T-helper 1 cell treated with Interleukin-12 subunit alpha and Interleukin-12 subunit beta and Interleukin-4 antibody, amounts not matched to agents 30 μg/mL and 1 μg/mL, for 36 hours (primary cell): ENCODE measurements at regions not wholly inside any gene's neighbourhood (a gene's known extent, or its start where the extent isn't known, plus 50 kb on each side); places are given as distances from the start of the nearest gene placed in this dataset.

Source experiments
- H3K27ac Mint-ChIP-seq: one replicate; pipeline ENCODE4 v1.8.0; 2021; ENCODE audit warnings: mild to moderate bottlenecking, mixed read lengths
- H3K27me3 Mint-ChIP-seq: one replicate; pipeline ENCODE4 v1.8.0; 2021; ENCODE audit warnings: low read depth, mixed read lengths
- H3K36me3 Mint-ChIP-seq: one replicate; pipeline ENCODE4 v1.8.0; 2021; ENCODE audit warnings: low read depth, mixed read lengths
- H3K4me1 Mint-ChIP-seq: one replicate; pipeline ENCODE4 v1.8.0; 2021; ENCODE audit warnings: low read depth, mixed read lengths
- H3K4me3 Mint-ChIP-seq: one replicate; pipeline ENCODE4 v1.8.0; 2021; ENCODE audit warnings: mild to moderate bottlenecking, moderate library complexity, mixed read lengths
- H3K9me3 Mint-ChIP-seq: one replicate; pipeline ENCODE4 v1.8.0; 2021; ENCODE audit warnings: mixed read lengths

DNA sequence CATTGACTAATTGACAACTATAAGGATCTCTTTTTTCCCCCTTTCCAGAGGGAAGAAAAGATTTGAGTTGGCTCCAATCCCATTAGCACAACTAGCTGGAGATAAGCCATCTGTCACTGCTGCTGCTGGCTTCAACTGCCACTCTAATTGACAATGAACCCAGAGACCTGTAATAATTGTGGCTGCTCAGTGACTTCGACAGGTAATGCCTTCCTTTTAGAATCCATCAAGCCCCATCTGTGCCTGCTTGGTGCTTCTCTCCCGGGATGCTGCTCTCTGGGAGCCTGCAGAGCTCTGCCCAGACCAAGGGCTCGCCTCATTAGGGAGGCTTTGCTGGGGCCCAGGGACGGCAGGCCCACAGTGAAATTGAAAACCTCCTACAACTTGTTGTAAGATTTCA, 376.7 kb upstream of the SOX11 start:
- H3K36me3 Mint-ChIP-seq, result no peaks in the 10 kb centered on the region
- H3K27me3 Mint-ChIP-seq, result no peaks in the 10 kb centered on the region
- H3K4me3 Mint-ChIP-seq, result no peak overlapping the region
- no peaks in the 10 kb centered on the region for H3K4me1 Mint-ChIP-seq
- no peak overlapping the region for H3K27ac Mint-ChIP-seq
- H3K9me3 Mint-ChIP-seq, result peaks cover 5% of the 10 kb centered on the region

DNA sequence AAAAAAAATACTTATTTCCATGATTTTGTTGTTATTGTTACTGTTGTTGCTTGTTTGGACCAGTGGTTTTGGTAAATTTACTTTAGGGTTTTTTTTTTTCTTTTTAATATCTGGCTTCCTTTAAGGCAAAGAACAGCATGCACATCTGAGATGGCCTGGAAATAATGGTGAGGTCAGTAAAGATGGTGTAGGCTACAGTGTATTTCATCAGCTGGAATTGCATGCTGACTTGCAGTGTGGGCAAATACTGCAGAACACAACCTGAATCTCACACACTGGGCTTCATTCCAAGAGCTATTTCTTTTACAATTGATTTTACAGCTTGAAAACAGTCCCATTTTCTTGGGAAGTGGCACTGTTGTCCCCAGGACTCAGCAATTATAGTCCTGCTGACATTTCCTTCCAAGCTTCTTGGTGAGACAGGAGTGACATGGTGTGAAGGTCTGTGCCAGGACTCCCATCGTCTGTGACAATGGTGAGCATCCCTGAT, 376.1 kb upstream of the SOX11 start:
- H3K27ac Mint-ChIP-seq, result no peak overlapping the region
- no peak overlapping the region for H3K4me3 Mint-ChIP-seq
- no peaks in the 10 kb centered on the region for H3K27me3 Mint-ChIP-seq
- peaks cover 4% of the 10 kb centered on the region for H3K9me3 Mint-ChIP-seq
- H3K36me3 Mint-ChIP-seq, result no peaks in the 10 kb centered on the region
- no peaks in the 10 kb centered on the region for H3K4me1 Mint-ChIP-seq

DNA sequence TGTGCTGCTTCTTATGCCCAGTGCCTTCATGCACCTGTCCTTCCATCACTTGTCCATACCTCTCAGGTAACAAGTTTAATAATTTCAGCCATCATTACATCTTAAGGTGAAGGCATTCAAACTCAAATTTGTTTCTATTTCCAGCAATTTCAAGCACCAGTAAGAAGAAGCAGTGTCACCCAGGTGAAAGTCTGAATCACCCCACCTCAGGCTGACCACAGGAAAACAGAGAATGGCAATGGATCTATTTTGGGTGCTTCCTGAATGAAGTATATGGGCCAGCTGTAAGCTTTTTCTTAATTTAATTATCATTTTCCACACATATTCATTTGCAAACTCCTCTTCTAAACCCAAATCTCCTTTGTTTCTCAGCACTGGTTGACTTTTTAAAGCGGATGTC, 372.7 kb upstream of the SOX11 start:
- H3K4me1 Mint-ChIP-seq, result no peaks in the 10 kb centered on the region
- H3K36me3 Mint-ChIP-seq, result no peaks in the 10 kb centered on the region
- H3K9me3 Mint-ChIP-seq, result peaks cover 5% of the 10 kb centered on the region
- no peaks in the 10 kb centered on the region for H3K27me3 Mint-ChIP-seq
- H3K27ac Mint-ChIP-seq, result no peak overlapping the region
- no peak overlapping the region for H3K4me3 Mint-ChIP-seq

DNA sequence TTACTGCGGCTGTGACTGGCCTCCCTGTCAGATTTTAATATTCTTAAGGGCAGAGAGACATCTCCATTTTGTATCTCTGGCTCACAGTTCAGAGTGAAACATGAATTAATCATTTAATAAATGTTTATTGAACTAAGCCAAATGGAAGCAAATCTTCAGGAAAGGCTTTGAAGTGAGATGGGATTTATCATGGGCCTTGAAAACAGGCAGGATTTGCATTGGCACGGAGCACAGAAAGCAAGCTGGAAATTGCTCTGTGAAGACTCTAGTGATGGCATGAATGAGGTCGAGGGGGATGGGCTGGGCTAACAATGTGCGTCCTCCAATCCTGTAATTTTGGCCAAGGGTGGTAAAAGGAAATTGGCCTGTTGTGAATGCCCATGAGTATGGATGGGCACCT, 369.8 kb upstream of the SOX11 start:
- Mint-ChIP-seq H3K4me1 (no peaks in the 10 kb centered on the region), H3K9me3 (peaks cover 5% of the 10 kb centered on the region), H3K36me3 (no peaks in the 10 kb centered on the region), H3K4me3 (no peak overlapping the region), H3K27me3 (no peaks in the 10 kb centered on the region), H3K27ac (no peak overlapping the region)

GRCh38 chr2:5325523-5325922, 366.7 kb upstream of the SOX11 start:
- Mint-ChIP-seq H3K4me3 (no peak overlapping the region), H3K9me3 (peaks cover 5% of the 10 kb centered on the region), H3K27ac (no peak overlapping the region), H3K36me3 (no peaks in the 10 kb centered on the region), H3K27me3 (no peaks in the 10 kb centered on the region), H3K4me1 (no peaks in the 10 kb centered on the region)

DNA sequence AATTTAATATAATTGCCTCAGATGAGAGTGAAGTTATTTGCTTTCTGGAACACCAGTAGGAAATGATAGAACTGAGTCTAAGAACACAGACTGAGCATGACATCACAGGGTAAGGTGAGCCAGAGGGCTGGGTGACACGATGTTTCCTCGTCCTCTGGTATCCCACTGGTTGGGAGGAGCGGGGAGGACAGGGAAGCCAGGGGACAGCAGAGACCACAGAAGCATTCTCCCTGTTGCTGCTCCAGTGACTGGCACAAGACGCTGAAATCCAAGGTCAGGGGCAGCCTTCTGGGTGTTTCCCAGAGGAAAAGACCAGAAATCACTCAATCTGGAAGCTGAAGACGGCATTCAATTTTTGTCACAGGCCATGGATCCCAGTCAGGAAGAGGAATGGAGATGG, 363.4 kb upstream of the SOX11 start:
- no peaks in the 10 kb centered on the region for H3K36me3 Mint-ChIP-seq
- no peaks in the 10 kb centered on the region for H3K27me3 Mint-ChIP-seq

DNA sequence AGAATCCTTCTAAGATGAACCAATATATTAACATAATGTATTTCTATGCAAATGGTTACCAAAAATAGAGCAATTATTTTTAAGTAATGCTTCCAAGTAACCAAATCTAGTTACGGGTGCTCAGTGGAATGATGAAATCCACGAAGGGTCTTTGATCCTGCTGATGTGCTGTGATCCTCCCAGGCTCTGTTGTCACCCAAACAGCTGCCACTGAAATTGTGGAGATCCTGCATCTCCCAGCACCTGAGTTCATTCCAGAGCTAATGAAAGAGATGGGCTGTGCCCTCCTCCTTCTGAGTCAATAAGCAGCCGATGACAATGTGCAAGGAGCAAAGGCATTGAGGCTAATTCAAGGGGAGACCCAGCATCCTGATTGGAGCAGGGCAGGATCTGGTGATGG, 362.4 kb upstream of the SOX11 start:
- Mint-ChIP-seq H3K4me3 (no peak overlapping the region), H3K4me1 (no peaks in the 10 kb centered on the region), H3K36me3 (no peaks in the 10 kb centered on the region), H3K27ac (no peak overlapping the region), H3K9me3 (no peaks in the 10 kb centered on the region), H3K27me3 (no peaks in the 10 kb centered on the region)

More for the DNA sequence above, 363.4 kb upstream of the SOX11 start:
- H3K4me1 Mint-ChIP-seq, result no peaks in the 10 kb centered on the region
- H3K9me3 Mint-ChIP-seq, result peaks cover 5% of the 10 kb centered on the region
- H3K27ac Mint-ChIP-seq, result no peak overlapping the region
- H3K4me3 Mint-ChIP-seq, result no peak overlapping the region

DNA sequence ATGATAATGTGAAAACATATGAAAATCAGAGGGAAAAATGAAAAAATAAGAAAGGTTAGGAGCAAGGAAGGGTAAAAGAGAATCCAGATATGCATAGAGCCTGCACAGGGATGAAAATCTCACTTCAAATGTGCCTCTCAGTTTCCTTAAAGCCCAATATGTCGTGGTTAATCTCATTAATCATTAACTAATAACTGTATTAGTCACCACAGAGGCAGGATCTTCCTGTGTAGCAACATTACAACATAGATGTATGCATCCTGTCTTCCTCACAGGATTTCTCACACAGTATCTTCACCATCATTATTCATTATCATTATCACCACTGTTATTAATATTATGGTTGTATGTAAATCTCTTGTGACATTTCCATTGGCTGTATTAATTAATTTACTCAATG, 361.2 kb upstream of the SOX11 start:
- Mint-ChIP-seq H3K9me3 (no peaks in the 10 kb centered on the region), H3K4me3 (no peak overlapping the region), H3K4me1 (no peaks in the 10 kb centered on the region), H3K36me3 (no peaks in the 10 kb centered on the region), H3K27ac (no peak overlapping the region), H3K27me3 (no peaks in the 10 kb centered on the region)

GRCh38 chr2:5332925-5333324, 359.3 kb upstream of the SOX11 start:
- Mint-ChIP-seq H3K4me1 (no peaks in the 10 kb centered on the region), H3K9me3 (no peaks in the 10 kb centered on the region), H3K27me3 (no peaks in the 10 kb centered on the region), H3K4me3 (no peak overlapping the region), H3K36me3 (no peaks in the 10 kb centered on the region), H3K27ac (no peak overlapping the region)

- no peak overlapping the region for H3K27ac Mint-ChIP-seq
- H3K36me3 Mint-ChIP-seq, result no peaks in the 10 kb centered on the region
- H3K4me1 Mint-ChIP-seq, result no peaks in the 10 kb centered on the region
- no peaks in the 10 kb centered on the region for H3K9me3 Mint-ChIP-seq
- no peaks in the 10 kb centered on the region for H3K27me3 Mint-ChIP-seq
- H3K4me3 Mint-ChIP-seq, result no peak overlapping the region
Observed at GRCh38 chr2:5339473-5339872, 352.7 kb upstream of the SOX11 start.

- no peaks in the 10 kb centered on the region for H3K36me3 Mint-ChIP-seq
- no peak overlapping the region for H3K4me3 Mint-ChIP-seq
- H3K27ac Mint-ChIP-seq, result no peak overlapping the region
- no peaks in the 10 kb centered on the region for H3K27me3 Mint-ChIP-seq
- no peaks in the 10 kb centered on the region for H3K4me1 Mint-ChIP-seq
- H3K9me3 Mint-ChIP-seq, result no peaks in the 10 kb centered on the region
Observed at GRCh38 chr2:5343785-5344335, 348.3 kb upstream of the SOX11 start.

GRCh38 chr2:5352286-5352685, 339.9 kb upstream of the SOX11 start:
- no peaks in the 10 kb centered on the region for H3K9me3 Mint-ChIP-seq
- H3K36me3 Mint-ChIP-seq, result no peaks in the 10 kb centered on the region
- no peaks in the 10 kb centered on the region for H3K27me3 Mint-ChIP-seq
- H3K27ac Mint-ChIP-seq, result no peak overlapping the region
- no peaks in the 10 kb centered on the region for H3K4me1 Mint-ChIP-seq
- no peak overlapping the region for H3K4me3 Mint-ChIP-seq

GRCh38 chr2:5353565-5353964, 338.6 kb upstream of the SOX11 start:
- Mint-ChIP-seq H3K4me1 (no peaks in the 10 kb centered on the region), H3K36me3 (no peaks in the 10 kb centered on the region), H3K9me3 (no peaks in the 10 kb centered on the region), H3K4me3 (no peak overlapping the region), H3K27ac (no peak overlapping the region), H3K27me3 (no peaks in the 10 kb centered on the region)

DNA sequence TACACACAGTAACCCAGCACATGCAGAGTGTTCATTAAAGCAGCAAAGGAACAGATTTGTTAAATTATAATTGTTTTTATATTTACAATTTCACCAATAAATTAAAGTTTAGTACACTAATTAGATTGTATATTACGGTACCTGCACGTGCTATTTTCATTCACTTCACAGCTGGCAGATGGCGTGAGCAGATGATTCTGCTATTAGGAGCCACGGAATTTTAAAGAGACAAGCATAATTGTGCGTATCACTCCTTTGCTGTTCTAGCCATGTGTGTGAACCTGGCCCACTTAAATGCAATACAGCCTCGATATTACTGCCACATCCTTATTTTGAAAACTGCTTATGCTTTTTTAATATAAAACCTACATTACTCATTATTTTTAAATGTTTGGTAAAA, 332.8 kb upstream of the SOX11 start:
- H3K27me3 Mint-ChIP-seq, result no peaks in the 10 kb centered on the region
- no peaks in the 10 kb centered on the region for H3K36me3 Mint-ChIP-seq
- no peaks in the 10 kb centered on the region for H3K9me3 Mint-ChIP-seq
- H3K27ac Mint-ChIP-seq, result no peak overlapping the region
- no peaks in the 10 kb centered on the region for H3K4me1 Mint-ChIP-seq
- no peak overlapping the region for H3K4me3 Mint-ChIP-seq

- Mint-ChIP-seq H3K9me3 (no peaks in the 10 kb centered on the region), H3K4me3 (no peak overlapping the region), H3K27me3 (no peaks in the 10 kb centered on the region), H3K4me1 (no peaks in the 10 kb centered on the region), H3K27ac (no peak overlapping the region), H3K36me3 (no peaks in the 10 kb centered on the region)
Observed at GRCh38 chr2:5360081-5360480, 332.1 kb upstream of the SOX11 start.

DNA sequence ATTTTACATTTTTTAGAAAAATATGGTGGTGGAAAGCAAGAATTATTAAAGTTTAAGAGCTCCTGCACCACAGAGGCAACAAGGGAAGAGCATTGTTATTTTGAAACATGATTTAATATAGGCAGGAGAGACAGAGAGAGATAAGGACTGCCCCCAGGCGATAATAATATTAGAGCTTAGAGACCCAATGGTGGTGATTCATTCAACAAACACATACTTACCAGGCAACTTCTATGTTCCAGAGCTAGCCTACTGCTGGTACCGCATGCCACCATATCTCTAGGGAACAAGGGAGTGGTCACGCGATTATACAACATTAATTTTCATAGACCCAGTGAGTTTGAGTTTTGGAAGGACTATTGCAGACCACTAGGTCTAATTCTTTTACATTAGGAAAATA, 327.8 kb upstream of the SOX11 start:
- Mint-ChIP-seq H3K27me3 (no peaks in the 10 kb centered on the region), H3K36me3 (no peaks in the 10 kb centered on the region), H3K4me1 (peaks cover 4% of the 10 kb centered on the region), H3K9me3 (no peaks in the 10 kb centered on the region), H3K27ac (no peak overlapping the region), H3K4me3 (no peak overlapping the region)
